GM21528 (cell line): ENCODE measurements at regions not wholly inside any gene's neighbourhood (a gene's known extent, or its start where the extent isn't known, plus 50 kb on each side); places are given as distances from the start of the nearest gene placed in this dataset.
"Not testable (repeated sequence)": the region's sequence is repeated elsewhere in the genome, so short reads cannot be mapped to it uniquely, and the experiment has no call there.

Source experiments
- ATAC-seq: cut with Tn5 transposase; IDR thresholded peaks from one replicate; pipeline ENCODE4 v1.9.1; 2021; ENCODE audit warnings: mild to moderate bottlenecking, moderate library complexity; ENCODE audit not compliant: unreplicated experiment, low FRiP score

DNA sequence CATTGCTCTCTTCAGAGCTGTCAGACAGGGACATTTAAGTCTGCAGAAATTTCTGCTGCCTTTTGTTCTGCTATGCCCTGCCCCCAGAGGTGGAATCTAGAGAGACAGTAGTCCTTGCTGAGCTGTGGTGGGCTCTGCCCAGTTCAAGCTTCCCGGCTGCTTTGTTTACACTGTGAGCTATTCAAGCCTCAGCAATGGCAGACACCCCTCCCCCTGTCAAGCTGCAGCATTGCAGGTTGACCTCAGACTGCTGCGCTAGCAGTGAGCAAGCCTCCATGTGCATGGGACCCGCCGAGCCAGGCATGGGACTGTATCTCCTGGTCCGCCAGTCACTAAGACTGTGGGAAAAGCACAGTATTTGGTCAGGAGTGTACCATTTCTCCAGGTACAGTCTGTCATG, 53.6 kb upstream of the MAPK10 start:
- not testable (repeated sequence) for ATAC-seq

- ATAC-seq, result no peak
These were observed 54.8 kb upstream of the MAPK10 start for GRCh38 chr4:86414686-86415085.

DNA sequence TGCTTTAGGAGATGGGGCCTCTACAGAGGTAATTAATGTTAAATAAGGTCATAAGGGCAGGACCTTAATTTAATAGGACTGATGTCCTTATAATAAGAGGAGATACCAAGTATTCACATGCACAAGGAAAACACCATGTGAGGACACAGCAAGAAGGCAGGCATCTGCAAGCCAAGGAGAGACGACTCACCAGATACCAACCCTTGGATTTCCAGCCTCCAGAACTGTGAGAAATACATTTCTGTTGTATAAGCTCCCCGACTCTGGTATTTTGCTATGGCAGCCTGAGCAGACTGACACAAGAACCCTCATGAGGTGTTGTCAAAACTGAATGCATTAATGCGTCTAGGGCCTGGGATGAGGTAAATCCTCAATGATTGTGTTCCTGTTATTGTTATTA, 56.2 kb upstream of the MAPK10 start:
- no peak for ATAC-seq

DNA sequence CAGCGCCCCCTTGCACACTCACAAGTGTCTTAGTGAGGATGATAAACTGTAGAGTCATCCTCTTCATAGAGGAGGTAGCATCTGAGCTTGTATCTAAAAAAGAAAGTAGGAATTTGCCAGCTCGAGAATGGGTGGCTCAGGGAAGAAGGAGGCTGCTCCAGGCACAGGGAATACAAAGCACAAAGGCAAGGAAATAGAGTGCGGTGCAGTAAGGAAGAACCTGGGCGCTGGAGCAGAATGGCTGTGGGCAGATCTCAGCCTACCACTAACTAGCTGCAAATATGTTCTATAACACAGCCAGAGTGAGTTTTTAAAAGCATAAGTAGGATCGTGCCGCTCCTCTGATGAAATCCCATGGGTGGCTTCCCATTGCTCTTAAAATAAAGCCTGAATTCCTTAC, 61.6 kb upstream of the MAPK10 start:
- no peak for ATAC-seq

DNA sequence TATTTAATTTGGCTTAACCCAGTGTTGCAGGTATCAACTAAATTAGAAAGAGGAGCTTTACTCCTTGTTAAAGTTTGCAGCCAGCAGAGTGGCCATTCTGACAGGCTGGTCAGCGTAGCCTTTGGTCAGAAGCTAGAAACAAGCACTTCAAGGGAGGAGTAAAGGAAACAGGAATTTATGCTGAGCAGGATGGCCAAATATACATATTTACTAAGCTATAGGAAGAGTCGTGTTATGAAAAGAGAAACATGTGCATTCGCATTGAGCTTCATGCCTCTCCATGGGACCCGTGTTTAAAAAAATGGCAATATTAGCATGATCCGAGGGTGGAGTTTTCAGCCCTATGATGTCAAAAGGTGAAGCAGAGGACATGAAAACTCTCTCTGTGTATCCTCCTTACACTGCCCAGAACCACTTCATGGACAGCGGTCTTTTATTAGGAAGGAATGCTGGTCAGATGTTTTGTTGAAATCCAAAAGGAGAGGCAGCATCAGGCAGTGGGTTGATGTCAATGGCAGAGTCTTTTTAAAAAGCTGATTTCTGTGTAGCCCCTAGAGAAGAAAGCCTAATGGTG, 71.8 kb upstream of the MAPK10 start:
- no peak for ATAC-seq

- no peak for ATAC-seq
These were observed 72.8 kb upstream of the MAPK10 start for GRCh38 chr4:86432559-86433134.

DNA sequence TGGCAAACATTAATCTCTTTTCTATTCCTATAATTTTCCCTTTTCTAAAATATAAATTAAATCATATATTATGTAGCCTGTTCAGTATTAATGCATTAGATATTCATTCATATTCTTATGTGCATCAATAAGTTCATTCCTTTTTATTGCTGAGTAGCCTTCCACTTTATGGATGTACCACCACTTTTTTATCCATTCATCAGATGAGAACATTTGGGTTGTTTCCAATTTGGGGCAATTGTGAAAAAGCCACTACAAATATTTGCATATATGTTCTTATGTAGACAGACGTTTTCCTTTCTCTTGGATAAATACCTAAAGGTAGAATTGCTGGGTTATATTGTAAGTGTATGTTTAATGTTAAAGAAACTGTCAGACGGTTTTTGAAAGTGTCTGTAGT, 79.4 kb upstream of the MAPK10 start:
- ATAC-seq, result no peak

GRCh38 chr4:86441175-86441936, 81.5 kb upstream of the MAPK10 start:
- no peak for ATAC-seq

DNA sequence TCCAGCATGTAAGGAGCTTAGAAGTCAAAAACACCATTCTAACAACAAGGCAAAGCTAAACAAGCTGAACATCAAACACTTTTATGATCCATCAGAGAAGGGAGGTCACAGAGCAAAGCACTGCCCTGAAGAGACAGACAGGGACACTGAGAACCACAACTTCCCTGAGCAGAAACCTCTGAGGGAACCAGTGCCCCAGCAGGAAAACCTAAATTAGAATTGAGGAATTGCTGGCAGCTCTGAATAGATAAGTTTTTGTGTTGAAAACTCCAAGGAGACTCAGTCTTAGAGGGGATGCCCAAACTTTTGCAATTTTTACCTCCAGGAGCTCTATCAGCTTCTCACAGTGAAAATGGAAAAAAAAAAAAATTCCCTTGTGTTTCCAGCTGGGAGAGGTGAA, 83.0 kb upstream of the MAPK10 start:
- no peak for ATAC-seq

- ATAC-seq, result no peak
These were observed 83.6 kb upstream of the MAPK10 start for GRCh38 chr4:86443495-86443894.

DNA sequence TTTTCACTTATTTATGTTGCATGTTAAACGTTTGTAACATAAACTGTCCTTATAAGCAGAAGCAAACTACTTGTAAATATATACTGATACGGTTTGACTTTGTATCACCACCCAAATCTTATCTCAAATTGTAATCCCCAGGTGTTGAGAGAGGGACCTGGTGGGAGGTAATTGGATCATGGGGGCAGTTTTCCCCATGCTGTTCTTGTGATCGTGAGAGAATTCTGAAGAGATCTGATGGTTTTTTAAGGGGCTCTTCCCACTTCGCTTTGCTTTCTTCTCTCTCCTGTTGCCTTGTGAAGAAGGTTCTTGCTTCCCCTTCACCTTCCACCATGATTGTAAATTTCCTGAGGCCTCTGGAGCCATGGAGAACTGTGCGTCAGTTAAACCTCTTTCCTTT, 87.1 kb upstream of the MAPK10 start:
- ATAC-seq, result no peak

DNA sequence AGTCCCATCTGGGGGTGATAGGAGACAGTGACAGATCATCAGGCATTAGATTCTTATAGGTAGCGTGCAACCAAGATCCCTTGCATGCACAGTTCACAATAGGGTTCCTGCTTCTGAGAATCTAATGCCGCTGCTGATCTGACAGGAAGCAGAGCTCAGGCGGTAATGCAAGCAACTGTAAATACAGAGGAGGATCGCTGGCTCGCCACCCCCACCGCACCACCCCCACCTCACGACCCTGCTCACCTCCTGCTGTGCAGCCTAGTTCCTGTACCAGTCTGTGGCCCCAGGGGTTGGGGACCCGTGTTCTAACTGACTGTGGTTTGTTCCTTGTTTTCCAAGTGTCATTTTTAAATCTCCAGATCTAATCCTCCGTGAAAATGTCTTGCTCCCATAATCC, 89.0 kb upstream of the MAPK10 start:
- ATAC-seq, result no peak

DNA sequence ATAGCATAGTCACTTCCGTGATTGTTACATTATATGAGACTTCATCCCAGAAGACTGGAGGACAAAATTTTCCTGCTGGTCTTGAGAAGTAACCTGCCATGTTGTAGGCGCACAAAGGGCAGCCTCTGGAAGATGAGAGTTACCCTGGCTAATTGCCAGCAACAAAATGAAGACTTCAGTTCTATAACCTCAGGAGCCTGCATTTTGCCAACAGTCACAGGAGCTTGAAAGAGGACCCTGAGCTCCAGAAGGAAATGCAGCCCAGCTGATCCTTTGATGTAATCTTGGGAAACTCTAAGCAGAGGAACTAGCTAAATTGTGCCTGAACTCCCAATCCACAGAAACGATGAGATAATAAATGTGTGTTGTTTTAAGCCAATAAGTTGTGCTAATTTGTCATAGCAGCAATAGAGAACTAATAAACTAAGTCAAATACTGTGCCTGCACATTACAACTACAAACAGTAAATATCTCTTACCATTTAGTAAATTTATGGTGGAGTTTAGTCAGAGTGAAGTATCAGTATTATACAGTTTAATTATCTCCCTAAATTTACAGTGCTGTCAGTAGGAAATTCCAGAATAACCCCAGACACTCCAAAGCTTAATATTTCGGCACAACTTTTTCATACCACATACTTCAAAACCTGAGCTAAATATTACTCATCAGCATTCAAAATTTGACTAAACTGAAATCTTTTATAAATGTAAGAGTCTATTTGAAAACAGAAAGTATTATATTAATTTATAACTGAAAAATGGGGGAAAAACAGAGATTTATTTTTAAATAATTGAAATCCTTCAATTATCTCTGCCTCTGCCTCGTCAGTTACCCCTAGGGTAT, 90.1 kb upstream of the MAPK10 start:
- ATAC-seq, result no peak

GRCh38 chr4:86450861-86451260, 91.0 kb upstream of the MAPK10 start:
- ATAC-seq, result no peak

DNA sequence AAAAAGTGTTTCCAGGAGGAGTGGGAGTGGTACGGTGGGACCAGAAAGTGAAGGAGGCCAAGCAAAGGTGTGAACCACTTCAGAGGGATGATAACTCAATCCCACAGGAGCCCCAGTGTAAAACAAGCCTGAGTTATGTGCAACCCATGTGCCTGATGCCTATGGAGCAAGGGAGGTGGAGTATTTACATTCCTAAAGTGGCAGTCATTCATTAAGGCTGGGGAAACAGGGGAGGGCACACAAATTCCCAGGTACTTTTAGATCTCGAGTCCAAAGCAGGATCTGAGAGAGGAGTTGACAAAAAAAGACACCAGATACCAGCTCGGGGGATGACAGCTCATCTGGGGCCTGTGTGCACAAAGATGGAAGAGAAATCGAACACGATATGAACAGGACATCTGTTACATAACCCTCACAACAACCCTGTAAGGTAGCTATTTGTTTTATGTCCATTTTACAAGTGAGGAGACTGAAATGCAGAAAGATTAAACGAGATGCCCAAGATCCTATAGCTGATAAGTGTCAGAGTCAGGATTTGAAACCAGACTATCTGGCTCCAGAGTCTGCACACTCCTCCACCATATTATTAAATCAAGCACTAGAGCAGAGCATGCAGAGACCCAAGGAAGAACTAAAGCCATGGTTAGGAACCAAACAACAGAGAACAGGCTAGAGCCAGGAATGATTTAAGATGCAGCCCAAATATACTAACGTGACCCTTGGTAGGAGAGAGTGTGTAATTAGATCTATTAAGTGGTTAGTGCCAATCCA, 91.9 kb upstream of the MAPK10 start:
- ATAC-seq, result no peak

DNA sequence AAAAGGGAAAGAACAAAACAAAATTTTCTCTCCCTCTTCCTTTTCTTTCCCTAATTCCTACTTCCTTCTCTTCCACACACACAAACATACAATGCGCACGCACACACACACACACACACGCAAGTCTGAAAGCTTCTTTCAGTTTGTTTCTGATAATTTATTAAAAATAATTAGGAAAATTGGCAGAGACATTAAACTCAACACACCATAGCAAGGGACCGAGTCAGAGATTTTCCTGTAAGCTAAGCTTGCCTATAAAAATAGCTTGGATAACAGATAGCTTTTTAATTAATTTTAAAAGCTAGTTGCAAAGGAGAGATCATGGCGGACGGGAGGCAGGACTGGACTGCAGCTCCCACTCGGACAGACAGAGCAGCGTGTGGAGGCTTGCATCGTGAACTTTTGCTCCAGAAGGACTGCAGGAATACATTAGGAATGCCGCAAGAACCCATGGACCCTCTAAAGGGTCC, 92.6 kb upstream of the MAPK10 start:
- ATAC-seq, result no peak

GRCh38 chr4:86452924-86453531, 93.2 kb upstream of the MAPK10 start:
- ATAC-seq, result no peak

DNA sequence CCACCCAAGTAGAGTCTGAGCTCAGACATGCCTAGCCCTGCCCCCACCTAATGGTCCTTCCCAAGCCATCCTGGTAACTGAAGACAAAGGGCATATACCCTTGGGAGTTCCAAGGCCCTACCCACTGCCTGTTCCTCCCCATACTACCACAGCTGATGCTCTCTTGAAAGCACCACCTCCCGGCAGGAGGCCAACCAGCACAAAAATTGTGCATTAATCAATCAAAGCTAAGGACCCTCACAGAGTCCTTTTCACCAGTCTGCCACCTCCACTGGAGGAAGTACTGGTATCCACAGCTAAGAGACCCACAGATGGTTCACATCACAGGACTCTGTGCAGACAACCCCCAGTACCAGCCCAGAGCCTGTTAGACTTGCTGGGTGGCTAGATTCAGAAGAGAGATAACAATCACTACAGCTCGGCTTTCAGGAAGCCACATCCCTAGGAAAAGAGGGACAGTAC, 93.8 kb upstream of the MAPK10 start:
- ATAC-seq, result not testable (repeated sequence)

DNA sequence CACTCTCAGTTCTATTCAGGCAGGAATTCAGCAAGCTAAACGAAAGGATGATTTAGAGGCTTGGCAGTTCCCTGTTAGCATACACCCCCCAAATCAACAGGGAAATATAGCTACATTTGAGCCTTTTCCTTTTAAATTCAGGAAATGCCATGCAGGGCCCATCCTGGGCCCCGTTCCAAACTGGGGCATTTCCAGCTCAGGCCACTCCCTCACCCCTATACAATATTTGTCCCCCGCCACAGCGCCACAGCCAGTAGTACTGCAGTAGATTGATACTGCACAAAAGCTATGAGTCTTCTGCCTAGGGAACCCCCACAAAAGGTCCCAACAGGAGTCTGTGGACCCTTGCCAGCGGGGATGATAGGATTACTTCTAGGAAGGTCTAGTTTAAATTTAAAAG, 102.0 kb upstream of the MAPK10 start:
- no peak for ATAC-seq
